ENCODE measurements at regions not wholly inside any gene's neighbourhood (a gene's known extent, or its start where the extent isn't known, plus 50 kb on each side); places are given as distances from the start of the nearest gene placed in this dataset.
"Not testable (repeated sequence)": the region's sequence is repeated elsewhere in the genome, so short reads cannot be mapped to it uniquely, and the experiment has no call there.

- TF ChIP-seq, protein P1, sequence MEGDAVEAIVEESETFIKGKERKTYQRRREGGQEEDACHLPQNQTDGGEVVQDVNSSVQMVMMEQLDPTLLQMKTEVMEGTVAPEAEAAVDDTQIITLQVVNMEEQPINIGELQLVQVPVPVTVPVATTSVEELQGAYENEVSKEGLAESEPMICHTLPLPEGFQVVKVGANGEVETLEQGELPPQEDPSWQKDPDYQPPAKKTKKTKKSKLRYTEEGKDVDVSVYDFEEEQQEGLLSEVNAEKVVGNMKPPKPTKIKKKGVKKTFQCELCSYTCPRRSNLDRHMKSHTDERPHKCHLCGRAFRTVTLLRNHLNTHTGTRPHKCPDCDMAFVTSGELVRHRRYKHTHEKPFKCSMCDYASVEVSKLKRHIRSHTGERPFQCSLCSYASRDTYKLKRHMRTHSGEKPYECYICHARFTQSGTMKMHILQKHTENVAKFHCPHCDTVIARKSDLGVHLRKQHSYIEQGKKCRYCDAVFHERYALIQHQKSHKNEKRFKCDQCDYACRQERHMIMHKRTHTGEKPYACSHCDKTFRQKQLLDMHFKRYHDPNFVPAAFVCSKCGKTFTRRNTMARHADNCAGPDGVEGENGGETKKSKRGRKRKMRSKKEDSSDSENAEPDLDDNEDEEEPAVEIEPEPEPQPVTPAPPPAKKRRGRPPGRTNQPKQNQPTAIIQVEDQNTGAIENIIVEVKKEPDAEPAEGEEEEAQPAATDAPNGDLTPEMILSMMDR (IDR thresholded peaks at IDR 0.05; ENCODE audit: low read length): not testable (repeated sequence)
- TF ChIP-seq EZH2 (IDR thresholded peaks at IDR 0.05; ENCODE audit: borderline replicate concordance, low read length): not testable (repeated sequence)
These were observed 213.9 kb downstream of the BANP start for GRCh38 chr16:88165040-88165544.

Measured in OCI-LY1 (cell line).